Transverse colon (tissue), 4 donors: ENCODE measurements at regions not wholly inside any gene's neighbourhood (a gene's known extent, or its start where the extent isn't known, plus 50 kb on each side); places are given as distances from the start of the nearest gene placed in this dataset.

Experiments
- DNase-seq: peaks from one replicate; pipeline ENCODE4 v3.0.0-alpha.2; 2019
- H3K27ac ChIP-seq, 4 donors: fragments of 200-600 bp; sonication (generic); 2 replicates each; pipeline ENCODE4 v1.5.1; 2016 to 2018; ENCODE audit warnings: inconsistent platforms in 4 of 4
- H3K27me3 ChIP-seq: fragments of 200-600 bp; sonication (generic); 2 replicates; pipeline ENCODE4 v1.5.1; 2017; ENCODE audit warnings: inconsistent platforms
- H3K36me3 ChIP-seq, 4 donors: fragments of 200-600 bp; sonication (generic); 2 replicates each; pipeline ENCODE4 v1.5.1; 2017 to 2019; ENCODE audit warnings: inconsistent platforms in 4 of 4
- H3K4me1 ChIP-seq, 4 donors: fragments of 200-600 bp; sonication (generic); 2 replicates each; pipeline ENCODE4 v1.5.1; 2017 to 2020; ENCODE audit warnings: inconsistent platforms in 4 of 4
- H3K4me3 ChIP-seq, 4 donors: fragments of 200-600 bp; sonication (generic); 1 replicate in 1 of 4; 2 replicates in 3 of 4; pipeline versions ENCODE4 v1.5.1 to v1.6.1; 2017 to 2019; ENCODE audit warnings: inconsistent platforms in 4 of 4
- H3K9me3 ChIP-seq, 2 donors: fragments of 200-600 bp; sonication (generic); 2 replicates each; pipeline ENCODE4 v1.5.1; 2017 to 2019; ENCODE audit warnings: inconsistent platforms in 2 of 2
- EP300 ChIP-seq: sonication (generic); formaldehyde crosslinking; IDR thresholded peaks from one replicate; pipeline ENCODE4 v1.6.1; 2017; ENCODE audit warnings: antibody characterized with exemption, low read depth
- POLR2A ChIP-seq: fragments of 450-650 bp; IDR thresholded peaks from one replicate; pipeline ENCODE4 v1.6.1; 2016; ENCODE audit warnings: antibody characterized with exemption, mild to moderate bottlenecking, moderate library complexity
- POLR2AphosphoS5 ChIP-seq, 3 donors: sonication (generic); formaldehyde crosslinking; IDR thresholded peaks; one replicate each; pipeline ENCODE4 v1.6.1; 2016; ENCODE audit warnings: antibody characterized with exemption in 3 of 3
- WGBS, 2 donors: methylation state at CpG; one replicate each; pipeline ENCODE4 v1.1.5; 2018; ENCODE audit warnings: low coverage in 1 of 2; 5-methylcytosine and 5-hydroxymethylcytosine counted together
- in situ Hi-C, 4 donors: fragments of 200-750 bp; cut with MboI; loops; one replicate each; pipeline versions ENCODE4 v1.15.0 to v1.15.1; 2017; ENCODE audit warnings: low sequenced_read_pairs in 3 of 4, low pct_ligation_motif_present in 1 of 4, low pct_unique_long_range_greater_than_20kb in 1 of 4
- intact Hi-C: fragments of 100-400 bp; cut with DNase I; formaldehyde crosslinking; loops from one replicate; pipeline ENCODE4 v1.15.1; 2023; ENCODE audit warnings: low total_unique reads
- TF ChIP-seq, protein P1 (sequence below), 5 experiments: fragments of 200-600 bp in 3 of 5; fragments of 450-650 bp in 2 of 5; sonication (generic) in 3 of 5; IDR thresholded peaks; 1 replicate in 2 of 5; 2 replicates in 3 of 5; pipeline ENCODE4 v1.5.1; 2016 to 2017; ENCODE audit warnings: antibody characterized with exemption in 5 of 5, inconsistent platforms in 3 of 5, mild to moderate bottlenecking in 2 of 5, moderate library complexity in 1 of 5

DNA sequence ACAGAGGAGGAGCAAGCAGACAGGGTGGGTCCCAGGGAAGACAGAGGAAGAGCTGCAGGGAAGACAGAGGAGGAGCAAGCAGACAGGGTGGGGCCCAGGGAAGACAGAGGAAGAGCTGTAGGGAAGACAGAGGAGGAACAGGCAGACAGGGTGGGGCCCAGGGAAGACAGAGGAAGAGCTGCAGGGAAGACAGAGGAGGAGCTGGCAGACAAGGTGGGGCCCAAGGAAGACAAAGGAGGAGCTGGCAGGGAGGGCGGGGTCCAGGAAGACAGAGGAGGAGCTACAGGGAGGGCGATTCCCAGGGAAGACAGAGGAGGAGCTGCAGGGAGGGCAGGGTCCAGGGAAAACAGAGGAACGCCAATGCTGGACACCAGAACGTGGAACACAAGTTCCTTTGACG is 66.5 kb downstream of the PLXNA1 start:
- peaks cover 0 to 4% of the 10 kb centered on the region in 2 donors for H3K9me3 ChIP-seq
- no peak overlapping the region for H3K27ac ChIP-seq
- peaks cover 0 to 10% (median 5%) of the 10 kb centered on the region in 4 donors for H3K4me1 ChIP-seq
- 74 to 80% methylated on average over 5 of the region's 5 CpGs for WGBS, 2 donors
- no peaks in the 10 kb centered on the region for H3K27me3 ChIP-seq
- no peak for DNase-seq
- H3K36me3 ChIP-seq = no peaks in the 10 kb centered on the region
- in situ Hi-C loops (no loop called here), intact Hi-C loops (no loop called here)
- H3K4me3 ChIP-seq = no peak overlapping the region
- TF ChIP-seq POLR2A = no peak
- no peak for TF ChIP-seq EP300
- TF ChIP-seq POLR2AphosphoS5 (IDR thresholded peaks at IDR 0.05) = no peak
- TF ChIP-seq, protein P1, sequence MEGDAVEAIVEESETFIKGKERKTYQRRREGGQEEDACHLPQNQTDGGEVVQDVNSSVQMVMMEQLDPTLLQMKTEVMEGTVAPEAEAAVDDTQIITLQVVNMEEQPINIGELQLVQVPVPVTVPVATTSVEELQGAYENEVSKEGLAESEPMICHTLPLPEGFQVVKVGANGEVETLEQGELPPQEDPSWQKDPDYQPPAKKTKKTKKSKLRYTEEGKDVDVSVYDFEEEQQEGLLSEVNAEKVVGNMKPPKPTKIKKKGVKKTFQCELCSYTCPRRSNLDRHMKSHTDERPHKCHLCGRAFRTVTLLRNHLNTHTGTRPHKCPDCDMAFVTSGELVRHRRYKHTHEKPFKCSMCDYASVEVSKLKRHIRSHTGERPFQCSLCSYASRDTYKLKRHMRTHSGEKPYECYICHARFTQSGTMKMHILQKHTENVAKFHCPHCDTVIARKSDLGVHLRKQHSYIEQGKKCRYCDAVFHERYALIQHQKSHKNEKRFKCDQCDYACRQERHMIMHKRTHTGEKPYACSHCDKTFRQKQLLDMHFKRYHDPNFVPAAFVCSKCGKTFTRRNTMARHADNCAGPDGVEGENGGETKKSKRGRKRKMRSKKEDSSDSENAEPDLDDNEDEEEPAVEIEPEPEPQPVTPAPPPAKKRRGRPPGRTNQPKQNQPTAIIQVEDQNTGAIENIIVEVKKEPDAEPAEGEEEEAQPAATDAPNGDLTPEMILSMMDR (IDR thresholded peaks at IDR 0.05) = no peak

DNA sequence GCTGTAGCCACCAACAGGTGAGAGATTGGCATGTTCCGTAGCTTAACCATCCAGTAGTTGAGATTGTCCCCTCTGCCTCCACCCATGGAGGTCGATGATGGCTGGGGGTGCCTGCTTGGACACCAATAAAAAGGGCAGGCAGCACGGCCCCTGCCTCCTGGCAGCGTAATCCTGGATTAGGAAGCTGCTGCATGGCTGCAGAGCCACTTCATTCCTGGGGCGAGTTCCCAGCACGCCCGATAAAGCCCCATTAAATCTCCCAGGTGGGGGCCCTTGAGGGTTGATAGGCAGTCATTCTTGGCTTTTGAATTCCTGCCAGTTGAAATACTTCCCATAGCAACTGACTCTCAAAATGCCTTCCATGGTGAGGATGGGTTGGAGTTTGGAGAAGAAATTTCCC is 67.8 kb downstream of the PLXNA1 start:
- TF ChIP-seq, protein P1 (IDR thresholded peaks at IDR 0.05) = no peak
- TF ChIP-seq EP300 (no peak), POLR2AphosphoS5 (IDR thresholded peaks at IDR 0.05) (no peak), POLR2A (no peak)
- DNase-seq = no peak
- Histone ChIP-seq H3K4me3 (no peak overlapping the region), H3K27ac (no peak overlapping the region), H3K4me1 (peaks cover 0 to 10% (median 5%) of the 10 kb centered on the region in 4 donors), H3K9me3 (peaks cover 0 to 4% of the 10 kb centered on the region in 2 donors), H3K36me3 (no peaks in the 10 kb centered on the region), H3K27me3 (no peaks in the 10 kb centered on the region)
- intact Hi-C loops = no loop called here
- in situ Hi-C loops = no loop called here
- WGBS, 2 donors = 80% methylated on average over 7 of the region's 7 CpGs; no CpG with 5 or more reads in 1 of the 2 donors

DNA sequence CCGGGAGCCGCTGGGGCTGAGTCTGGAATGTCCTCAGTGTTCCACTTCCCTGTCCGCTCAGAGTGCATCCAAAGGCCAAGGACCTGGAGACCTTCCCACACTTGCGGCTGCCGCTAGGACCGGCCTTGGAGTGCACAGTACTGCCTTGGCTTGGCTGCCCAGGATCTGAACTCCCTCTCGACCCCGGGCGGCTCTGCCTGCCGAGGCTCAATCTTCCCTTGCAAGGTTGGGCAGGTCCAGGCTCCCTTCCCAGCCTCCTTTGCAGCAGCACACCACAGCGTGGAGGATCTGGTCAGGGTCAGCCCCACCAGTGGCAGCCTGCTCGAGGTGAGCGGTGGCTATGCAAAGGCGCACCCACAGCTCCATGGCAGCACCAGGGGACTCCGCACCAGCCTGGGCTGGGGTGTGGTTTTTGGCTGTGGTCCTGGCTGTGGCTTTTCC is 69.2 kb downstream of the PLXNA1 start:
- TF ChIP-seq POLR2AphosphoS5 (IDR thresholded peaks at IDR 0.05) (no peak), EP300 (no peak)
- peak; percentile 72 for DNase-seq
- intact Hi-C loops (no loop called here), in situ Hi-C loops (no loop called here)
- peaks cover 0 to 7% of the 10 kb centered on the region in 2 donors for H3K9me3 ChIP-seq
- no peak overlapping the region for H3K4me3 ChIP-seq
- H3K4me1 ChIP-seq = peaks cover 0 to 10% (median 5%) of the 10 kb centered on the region in 4 donors
- H3K27ac ChIP-seq = peak overlapping the region in 1 of 4 donors; percentile 4
- 61% methylated on average over 11 of the region's 15 CpGs; no CpG with 5 or more reads in 1 of the 2 donors for WGBS, 2 donors
- H3K36me3 ChIP-seq = no peaks in the 10 kb centered on the region
- no peaks in the 10 kb centered on the region for H3K27me3 ChIP-seq

DNA sequence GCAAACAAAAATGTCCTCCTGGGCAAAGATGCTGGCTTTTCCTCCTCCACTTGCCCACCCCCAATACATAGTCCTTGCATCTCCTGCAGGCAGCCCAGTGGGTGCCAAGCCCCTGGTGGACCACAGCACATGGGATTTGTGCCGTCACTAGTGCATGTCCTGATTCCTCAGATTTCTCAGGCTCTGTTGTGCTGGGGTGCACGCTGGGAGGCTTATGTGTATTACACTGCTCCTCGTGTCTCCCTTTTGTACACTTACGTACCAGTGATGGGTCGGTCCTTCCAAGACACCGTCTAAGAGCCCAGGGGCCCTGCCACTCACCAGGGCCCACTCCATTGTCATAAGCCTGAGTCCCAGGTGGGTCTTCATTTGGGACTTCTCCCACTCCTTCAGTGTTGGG is 70.1 kb downstream of the PLXNA1 start:
- intact Hi-C loops = no loop called here
- Histone ChIP-seq H3K4me3 (no peak overlapping the region), H3K27ac (no peak overlapping the region), H3K36me3 (no peaks in the 10 kb centered on the region), H3K9me3 (peaks cover 0 to 9% of the 10 kb centered on the region in 2 donors), H3K27me3 (peaks cover 3% of the 10 kb centered on the region), H3K4me1 (peaks cover 0 to 10% (median 5%) of the 10 kb centered on the region in 4 donors)
- DNase-seq = no peak
- 95% methylated on average over 6 of the region's 6 CpGs; no CpG with 5 or more reads in 1 of the 2 donors for WGBS, 2 donors
- in situ Hi-C loops = no loop called here
- TF ChIP-seq POLR2A = no peak
- TF ChIP-seq, protein P1 (IDR thresholded peaks at IDR 0.05) = no peak
- no peak for TF ChIP-seq EP300
- TF ChIP-seq POLR2AphosphoS5 (IDR thresholded peaks at IDR 0.05) = no peak

DNA sequence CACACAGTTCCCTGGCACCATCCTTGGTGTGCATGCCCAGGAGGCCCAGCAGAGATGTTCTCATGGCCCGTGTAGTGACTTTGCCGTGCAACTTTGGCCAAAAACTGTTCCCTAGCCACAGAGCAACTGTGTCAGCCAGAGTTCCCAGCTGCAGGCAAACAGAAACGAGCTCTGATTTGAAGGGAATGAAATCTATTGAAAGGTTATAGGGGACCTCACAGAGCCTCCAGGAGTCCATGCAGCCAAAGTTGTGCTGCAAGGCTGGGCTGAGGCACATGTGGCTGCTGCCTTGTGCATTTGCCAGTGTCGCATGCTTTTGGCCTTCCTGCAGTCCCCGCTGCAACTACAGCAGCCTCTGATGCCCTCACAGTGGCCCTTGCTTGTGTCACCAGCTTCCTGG is 70.5 kb downstream of the PLXNA1 start:
- H3K4me1 ChIP-seq = peaks cover 0 to 10% (median 5%) of the 10 kb centered on the region in 4 donors
- no peak for DNase-seq
- intact Hi-C loops (no loop called here), in situ Hi-C loops (no loop called here)
- no peaks in the 10 kb centered on the region for H3K36me3 ChIP-seq
- no peak overlapping the region for H3K27ac ChIP-seq
- WGBS, 2 donors = 86% methylated on average over 5 of the region's 5 CpGs; no CpG with 5 or more reads in 1 of the 2 donors
- H3K4me3 ChIP-seq = no peak overlapping the region
- peaks cover 0 to 9% of the 10 kb centered on the region in 2 donors for H3K9me3 ChIP-seq
- no peak for TF ChIP-seq POLR2A
- TF ChIP-seq POLR2AphosphoS5 (IDR thresholded peaks at IDR 0.05) = no peak
- no peak for TF ChIP-seq EP300
- TF ChIP-seq, protein P1 (IDR thresholded peaks at IDR 0.05) = no peak
- peaks cover 4% of the 10 kb centered on the region for H3K27me3 ChIP-seq
